ENCODE measurements at regions not wholly inside any gene's neighbourhood (a gene's known extent, or its start where the extent isn't known, plus 50 kb on each side); places are given as distances from the start of the nearest gene placed in this dataset.
"Not testable (repeated sequence)": the region's sequence is repeated elsewhere in the genome, so short reads cannot be mapped to it uniquely, and the experiment has no call there.

GRCh38 chr5:105602406-105602805 lies 2039.8 kb upstream of the NUDT12 start:
- DNase-seq (ENCODE audit: low read depth in 2 of 2): not testable (repeated sequence)

DNA sequence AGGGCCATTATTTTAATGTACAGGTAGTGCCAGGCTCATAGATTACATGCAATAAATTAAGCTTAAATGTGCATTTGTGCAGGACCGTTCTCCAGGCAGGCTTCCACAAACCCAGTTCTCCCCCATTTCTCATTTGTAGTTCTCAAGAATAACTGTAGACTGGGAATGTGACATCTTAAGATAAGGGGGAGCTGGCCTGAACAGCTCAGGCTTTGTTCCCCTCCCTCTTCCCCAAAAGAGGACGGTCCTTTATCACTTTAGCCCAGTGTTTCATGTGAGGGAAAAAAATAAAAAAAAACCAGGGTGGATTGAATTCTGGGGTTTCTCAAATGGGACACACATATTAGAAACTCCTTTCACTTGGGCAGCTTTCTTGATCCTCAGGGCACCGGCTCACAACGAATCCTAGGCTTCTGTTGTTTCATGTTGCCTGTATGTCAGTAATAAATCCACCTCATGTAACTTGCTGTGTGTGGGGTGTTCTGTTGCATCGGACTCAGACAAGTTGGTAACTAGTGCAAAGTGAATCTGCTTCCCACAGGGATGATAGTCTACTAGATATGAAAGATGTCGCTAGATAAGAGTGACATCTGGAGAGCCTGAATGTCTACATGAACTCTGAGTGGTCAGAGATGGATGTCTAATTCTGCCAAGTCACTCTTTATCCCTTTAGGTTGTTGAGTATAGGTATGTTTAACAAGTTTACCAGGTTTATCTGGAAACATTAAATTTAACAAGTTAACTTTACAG lies 2030.6 kb upstream of the NUDT12 start:
- DNase-seq (ENCODE audit: low read depth in 2 of 2): no peak

- DNase-seq (ENCODE audit: low read depth in 2 of 2): no peak
Observed at GRCh38 chr5:105587963-105588662, 2025.5 kb upstream of the NUDT12 start.

DNA sequence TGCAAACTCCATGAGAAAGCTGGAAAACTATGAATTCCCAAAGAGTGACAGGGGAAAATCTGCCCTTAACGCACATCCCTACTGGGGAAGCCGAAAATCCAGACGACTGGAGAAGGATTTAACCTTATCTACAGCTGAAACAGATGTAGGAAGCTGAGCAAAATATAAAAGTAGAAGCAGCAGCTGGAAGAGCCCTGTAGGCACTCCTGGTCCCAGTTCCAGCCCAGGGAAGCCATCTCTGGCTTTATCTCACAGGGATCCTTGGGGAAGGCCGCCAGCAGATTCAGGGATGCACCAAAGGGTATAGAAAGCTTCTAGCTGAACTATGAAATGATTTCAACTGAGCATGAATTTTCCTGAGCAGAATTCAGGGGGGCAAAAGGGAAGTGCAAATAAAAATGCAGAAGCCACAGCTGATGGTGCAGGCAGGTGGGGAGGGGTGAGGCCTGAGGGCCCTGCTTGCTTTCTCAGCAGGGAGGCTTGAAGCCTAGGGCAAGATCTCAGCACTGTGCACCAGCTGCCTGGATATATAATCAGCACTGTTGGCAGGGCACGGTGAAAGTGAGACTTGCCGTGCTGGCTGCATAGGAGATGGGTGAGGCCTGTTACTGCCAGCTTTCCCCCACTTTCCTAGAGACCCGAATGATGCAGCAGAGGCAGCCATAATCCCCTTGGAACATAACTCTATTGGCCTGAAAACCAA lies 2019.5 kb upstream of the NUDT12 start:
- no peak for DNase-seq (ENCODE audit: low read depth in 2 of 2)

GRCh38 chr5:105573575-105573974 lies 2011.0 kb upstream of the NUDT12 start:
- no peak for DNase-seq (ENCODE audit: low read depth in 2 of 2)

GRCh38 chr5:105565531-105565930 lies 2002.9 kb upstream of the NUDT12 start:
- no peak for DNase-seq (ENCODE audit: low read depth in 2 of 2)

DNA sequence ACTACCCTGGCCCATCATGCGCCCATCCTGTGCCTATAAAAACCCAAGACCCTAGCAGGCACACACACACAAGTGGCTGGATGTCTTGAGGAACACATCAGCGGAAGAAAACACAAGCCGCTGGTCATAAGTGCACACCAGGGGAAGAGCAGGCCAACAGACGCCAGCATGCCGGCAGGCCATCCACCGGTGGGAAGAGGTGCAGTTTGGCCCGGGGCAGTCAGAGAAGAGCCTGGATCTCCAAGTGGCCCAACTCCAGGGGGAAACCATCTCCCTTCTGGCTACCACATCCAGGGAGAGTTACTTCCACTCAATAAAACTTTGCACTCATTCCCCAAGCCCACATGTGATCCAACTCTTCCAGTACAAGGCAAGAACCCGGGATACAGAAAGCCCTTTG lies 2001.3 kb upstream of the NUDT12 start:
- DNase-seq (ENCODE audit: low read depth in 2 of 2): no peak

GRCh38 chr5:105554568-105555169 lies 1992.1 kb upstream of the NUDT12 start:
- DNase-seq (ENCODE audit: low read depth in 2 of 2): no peak

DNA sequence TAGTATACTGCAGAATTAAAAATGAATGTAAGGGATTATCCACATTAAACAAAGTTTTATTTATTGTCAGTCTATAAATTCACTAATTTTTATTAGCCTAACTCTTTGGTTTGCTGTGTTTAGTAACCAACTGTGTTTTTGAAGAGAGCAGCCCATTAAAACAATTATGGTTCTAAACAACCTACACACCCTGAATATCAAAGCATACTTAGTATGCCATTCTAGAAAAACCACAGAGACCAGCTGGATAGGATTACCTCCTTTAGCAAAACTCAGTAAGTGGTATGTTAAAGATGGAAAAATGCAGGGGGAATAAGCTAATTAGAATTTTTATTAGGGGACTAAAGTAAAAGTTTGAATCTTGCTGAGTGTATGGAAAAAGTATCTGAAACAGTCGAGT lies 1981.7 kb upstream of the NUDT12 start:
- DNase-seq (ENCODE audit: low read depth in 2 of 2): no peak

DNA sequence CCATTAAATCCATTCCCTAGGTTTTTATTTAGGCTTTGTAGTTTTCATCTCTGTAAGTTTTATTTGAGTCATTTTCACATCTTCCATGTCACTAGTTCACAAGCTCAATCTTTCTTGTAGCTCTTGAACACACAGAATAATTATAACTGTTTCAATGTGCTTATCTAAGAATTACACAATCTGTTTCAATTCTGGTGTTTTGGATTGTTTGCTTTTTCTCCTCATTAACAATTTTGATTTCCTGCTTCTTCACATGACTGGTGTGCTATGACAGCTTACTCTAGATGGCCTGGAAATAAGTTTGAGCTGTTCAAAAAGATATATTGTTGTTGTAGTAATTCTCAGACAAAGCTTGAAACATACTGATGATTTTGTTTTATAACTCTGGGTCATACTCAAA lies 1974.1 kb upstream of the NUDT12 start:
- DNase-seq (ENCODE audit: low read depth in 2 of 2): no peak

DNA sequence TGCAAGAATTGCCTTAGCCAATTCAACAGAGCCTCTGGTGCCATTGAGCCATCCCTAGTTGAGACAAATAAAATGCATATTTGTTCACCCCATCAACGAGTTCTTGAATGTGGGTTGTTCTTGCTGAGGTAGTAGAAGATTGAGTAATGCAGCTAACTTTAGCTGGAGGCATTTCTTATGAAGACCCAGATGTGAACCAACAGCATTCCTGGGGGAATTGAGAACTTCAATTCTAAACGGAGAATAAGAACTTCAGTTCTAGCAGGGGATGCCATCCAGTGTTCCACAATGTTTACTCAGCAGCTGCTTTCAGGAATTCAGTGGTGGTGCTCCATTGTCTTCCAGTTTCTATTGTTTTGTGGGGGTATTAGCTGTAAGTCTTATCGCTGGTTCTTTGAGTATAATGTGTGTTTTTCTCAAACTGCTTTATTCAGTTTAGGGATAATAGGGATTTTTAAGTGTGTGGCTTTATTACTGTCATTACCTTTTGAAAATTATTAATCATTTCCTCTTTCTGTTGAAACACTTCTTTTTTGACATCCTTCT lies 1968.2 kb upstream of the NUDT12 start:
- DNase-seq (ENCODE audit: low read depth in 2 of 2): no peak

DNA sequence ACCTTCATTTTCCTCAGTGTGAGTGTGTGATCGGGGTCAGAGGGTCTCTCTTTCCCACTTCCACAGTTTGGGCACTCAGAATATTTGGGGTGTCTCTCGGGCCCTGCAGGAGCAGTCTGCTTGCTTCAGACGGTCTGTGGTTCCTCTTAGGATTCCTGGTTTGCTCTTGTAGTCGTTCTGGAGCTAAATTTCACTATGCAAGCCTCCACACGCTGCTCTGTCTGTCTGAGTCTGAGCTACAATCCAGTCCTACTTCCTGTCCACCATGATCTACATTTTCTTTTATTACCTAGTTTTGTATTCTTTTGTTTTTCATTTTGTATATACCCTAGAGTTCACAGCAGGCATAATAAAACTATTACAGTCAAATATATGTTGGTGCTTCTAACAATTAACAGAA lies 1967.3 kb upstream of the NUDT12 start:
- DNase-seq (ENCODE audit: low read depth in 2 of 2): no peak

DNA sequence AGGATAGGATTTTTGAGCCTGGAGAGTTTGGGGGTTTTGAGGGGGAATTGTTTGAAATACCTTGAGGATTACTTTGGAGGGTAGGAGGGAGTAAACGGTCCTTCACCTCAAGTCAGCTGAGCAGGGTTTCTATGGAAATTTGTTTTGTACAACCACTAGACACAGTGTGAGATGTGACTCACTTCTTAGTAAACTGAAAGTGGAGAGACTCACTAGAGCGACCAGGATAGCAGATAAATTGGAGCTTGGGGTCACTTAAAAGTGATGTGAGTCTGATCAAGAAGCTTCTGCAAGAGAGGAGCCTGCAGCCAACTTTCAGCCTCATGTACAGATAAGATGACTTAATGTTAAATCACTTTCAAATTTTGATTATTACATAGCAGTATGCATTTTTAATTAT lies 1945.9 kb upstream of the NUDT12 start:
- DNase-seq (ENCODE audit: low read depth in 2 of 2): no peak

GRCh38 chr5:105506692-105507277 lies 1944.2 kb upstream of the NUDT12 start:
- DNase-seq (ENCODE audit: low read depth in 2 of 2): no peak

DNA sequence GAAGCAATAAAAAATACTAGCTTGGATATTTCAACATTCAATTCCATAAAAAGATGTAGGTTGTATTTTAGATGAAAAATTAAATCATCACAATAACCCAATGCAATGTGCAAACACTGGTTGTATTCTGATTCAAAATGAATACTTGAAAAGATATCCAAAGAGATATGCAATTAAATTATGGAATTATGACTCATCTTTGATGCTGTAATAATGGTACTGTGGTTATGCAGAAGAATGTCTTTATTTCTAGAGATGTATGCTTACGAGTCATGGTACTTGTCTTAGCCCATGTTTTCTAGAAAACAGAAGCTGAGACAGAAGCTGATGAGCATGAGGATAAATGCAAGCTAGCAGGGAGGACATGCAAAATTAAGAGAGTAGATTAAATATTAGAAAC lies 1941.4 kb upstream of the NUDT12 start:
- DNase-seq (ENCODE audit: low read depth in 2 of 2): no peak

GRCh38 chr5:105501315-105501714 lies 1938.7 kb upstream of the NUDT12 start:
- DNase-seq (ENCODE audit: low read depth in 2 of 2): no peak

GRCh38 chr5:105475401-105475800 lies 1912.8 kb upstream of the NUDT12 start:
- DNase-seq (ENCODE audit: low read depth in 2 of 2): no peak

GRCh38 chr5:105462377-105462776 lies 1899.8 kb upstream of the NUDT12 start:
- no peak for DNase-seq (ENCODE audit: low read depth in 2 of 2)

GRCh38 chr5:105460721-105461120 lies 1898.1 kb upstream of the NUDT12 start:
- no peak for DNase-seq (ENCODE audit: low read depth in 2 of 2)

DNA sequence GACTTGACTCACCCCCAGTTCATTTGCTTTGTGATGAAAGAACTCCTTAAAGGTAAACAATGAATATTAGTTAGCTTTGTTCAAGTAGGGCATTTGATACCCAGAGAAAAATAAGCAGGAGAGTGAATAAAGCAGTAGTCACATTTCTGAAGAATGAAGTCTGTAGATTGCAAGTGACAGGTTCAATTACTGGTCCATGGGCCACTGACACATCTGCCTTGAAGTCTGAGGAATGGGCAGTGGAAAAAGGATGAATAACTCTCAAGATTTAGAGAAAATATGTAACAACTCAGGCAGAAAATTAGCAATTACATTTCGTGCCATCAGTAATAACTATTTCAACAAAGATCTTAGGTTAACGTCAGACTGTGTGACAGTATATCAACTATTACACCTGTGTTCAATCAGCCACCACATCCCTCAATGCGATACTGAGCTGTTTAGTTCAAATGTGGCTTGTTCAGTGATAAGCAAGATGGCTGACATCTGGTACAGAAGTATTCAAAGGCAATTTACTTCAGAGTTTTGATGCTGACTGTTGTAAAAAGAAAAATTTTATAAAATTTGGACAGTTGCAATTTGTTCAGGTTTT lies 1890.7 kb upstream of the NUDT12 start:
- DNase-seq (ENCODE audit: low read depth in 2 of 2): no peak

GRCh38 chr5:105448271-105448670 lies 1885.7 kb upstream of the NUDT12 start:
- no peak for DNase-seq (ENCODE audit: low read depth in 2 of 2)

All from stimulated activated CD4-positive, alpha-beta T cell treated with anti-CD3 and anti-CD28 coated beads, Interleukin-12 subunit alpha, Interleukin-12 subunit beta, amount 100 ng/mL, for 24 hours (primary cell).